ENCODE measurements at regions not wholly inside any gene's neighbourhood (a gene's known extent, or its start where the extent isn't known, plus 50 kb on each side); places are given as distances from the start of the nearest gene placed in this dataset.

- no peak for TF ChIP-seq CTCF (IDR thresholded peaks at IDR 0.05)
- no peak for TF ChIP-seq POLR2A (IDR thresholded peaks at IDR 0.05)
- no peak for TF ChIP-seq EP300 (IDR thresholded peaks at IDR 0.05)
These were observed 393.2 kb downstream of the BCAT1 start for GRCh38 chr12:24555730-24556129.
